Liver (tissue), 8 donors: ENCODE measurements at regions not wholly inside any gene's neighbourhood (a gene's known extent, or its start where the extent isn't known, plus 50 kb on each side); places are given as distances from the start of the nearest gene placed in this dataset.

Experiments
- DNase-seq: peaks from one replicate; pipeline ENCODE4 v3.0.0-alpha.2; 2017; ENCODE audit warnings: low spot score
- H3K27ac ChIP-seq, 2 donors: one replicate each; pipeline ENCODE4 v1.7.0; 2013; ENCODE audit warnings: inconsistent platforms in 2 of 2, low read length in 2 of 2, control low read depth in 1 of 2, low read depth in 1 of 2, mild to moderate bottlenecking in 1 of 2
- H3K27me3 ChIP-seq, 4 donors: one replicate each; pipeline versions ENCODE4 v1.6.1 to v1.7.0; 2013; ENCODE audit warnings: low read length in 3 of 4, inconsistent platforms in 1 of 4, mild to moderate bottlenecking in 1 of 4, moderate library complexity in 1 of 4; ENCODE audit not compliant: control insufficient read depth in 4 of 4, insufficient read depth in 4 of 4
- H3K36me3 ChIP-seq, 4 donors: one replicate each; pipeline versions ENCODE4 v1.6.1 to v1.7.0; 2013; ENCODE audit warnings: low read length in 3 of 4, mild to moderate bottlenecking in 3 of 4, low read depth in 1 of 4, moderate library complexity in 1 of 4; ENCODE audit not compliant: control insufficient read depth in 4 of 4, insufficient read depth in 3 of 4
- H3K4me1 ChIP-seq, 4 donors: one replicate each; pipeline versions ENCODE4 v1.6.1 to v1.7.0; 2013; ENCODE audit warnings: low read length in 3 of 4, mild to moderate bottlenecking in 3 of 4, moderate library complexity in 1 of 4; ENCODE audit not compliant: control insufficient read depth in 4 of 4, insufficient read depth in 4 of 4
- H3K4me3 ChIP-seq, 3 donors: one replicate each; pipeline versions ENCODE4 v1.6.1 to v1.7.0; 2013; ENCODE audit warnings: low read length in 3 of 3, control low read depth in 1 of 3, low read depth in 1 of 3, mild to moderate bottlenecking in 1 of 3
- H3K9ac ChIP-seq, 2 donors: one replicate each; pipeline ENCODE4 v1.7.0; 2013; ENCODE audit warnings: low read length in 2 of 2, mild to moderate bottlenecking in 2 of 2, moderate library complexity in 2 of 2, control low read depth in 1 of 2, low read depth in 1 of 2
- H3K9me3 ChIP-seq, 4 donors: one replicate each; pipeline versions ENCODE4 v1.6.1 to v1.7.0; 2013; ENCODE audit warnings: low read length in 3 of 4; ENCODE audit not compliant: control insufficient read depth in 4 of 4
- EGR1 ChIP-seq, 2 donors: IDR thresholded peaks; 2 replicates each; pipeline ENCODE4 v1.6.1; 2016 to 2018; ENCODE audit warnings: antibody characterized with exemption in 2 of 2, low read depth in 2 of 2
- FOXA2 ChIP-seq: IDR thresholded peaks from 2 replicates; pipeline ENCODE4 v1.6.1; 2016; ENCODE audit warnings: antibody characterized with exemption
- HNF4A ChIP-seq, 2 donors: conservative IDR thresholded peaks; 2 replicates each; pipeline ENCODE4 v1.6.1; 2016; ENCODE audit warnings: antibody characterized with exemption in 2 of 2, mild to moderate bottlenecking in 2 of 2
- HNF4G ChIP-seq: IDR thresholded peaks from 2 replicates; pipeline ENCODE4 v1.6.1; 2016; ENCODE audit warnings: antibody characterized with exemption
- JUND ChIP-seq, 2 donors: IDR thresholded peaks; 2 replicates each; pipeline ENCODE4 v1.6.1; 2016; ENCODE audit warnings: antibody characterized with exemption in 2 of 2
- MAX ChIP-seq: IDR thresholded peaks from 2 replicates; pipeline ENCODE4 v1.6.1; 2016; ENCODE audit warnings: antibody characterized with exemption
- NR2F2 ChIP-seq: IDR thresholded peaks from 2 replicates; pipeline ENCODE4 v1.6.1; 2016; ENCODE audit warnings: antibody characterized with exemption
- RAD21 ChIP-seq, 2 donors: IDR thresholded peaks; 2 replicates each; pipeline ENCODE4 v1.6.1; 2016; ENCODE audit warnings: antibody characterized with exemption in 2 of 2, mild to moderate bottlenecking in 2 of 2
- REST ChIP-seq: IDR thresholded peaks from 2 replicates; pipeline ENCODE4 v1.6.1; 2016; ENCODE audit warnings: antibody characterized with exemption, mild to moderate bottlenecking
- TAF1 ChIP-seq: conservative IDR thresholded peaks from 2 replicates; pipeline ENCODE4 v1.6.1; 2016; ENCODE audit warnings: antibody characterized with exemption, mild to moderate bottlenecking
- YY1 ChIP-seq: IDR thresholded peaks from 2 replicates; pipeline ENCODE4 v1.6.1; 2016; ENCODE audit warnings: antibody characterized with exemption, mild to moderate bottlenecking
- ZBTB33 ChIP-seq: IDR thresholded peaks from 2 replicates; pipeline ENCODE4 v1.6.1; 2016; ENCODE audit warnings: antibody characterized with exemption
- WGBS: extraction: QIAGEN DNeasy Blood & Tissue Kit; methylation state at CpG from one replicate; pipeline ENCODE4 v1.1.7; 2013; 5-methylcytosine and 5-hydroxymethylcytosine counted together
- TF ChIP-seq, protein P1 (sequence below): fragments of 150-350 bp; IDR thresholded peaks from 2 replicates; pipeline ENCODE4 v1.5.1; 2017; ENCODE audit warnings: improper control_type of control experiment, low read depth, low read length; ENCODE audit not compliant: missing input control
- donor health status: healthy.
- donor health status: healthy.
- donor health status: healthy.
- donor health status: healthy.
- donor health status: healthy.

DNA sequence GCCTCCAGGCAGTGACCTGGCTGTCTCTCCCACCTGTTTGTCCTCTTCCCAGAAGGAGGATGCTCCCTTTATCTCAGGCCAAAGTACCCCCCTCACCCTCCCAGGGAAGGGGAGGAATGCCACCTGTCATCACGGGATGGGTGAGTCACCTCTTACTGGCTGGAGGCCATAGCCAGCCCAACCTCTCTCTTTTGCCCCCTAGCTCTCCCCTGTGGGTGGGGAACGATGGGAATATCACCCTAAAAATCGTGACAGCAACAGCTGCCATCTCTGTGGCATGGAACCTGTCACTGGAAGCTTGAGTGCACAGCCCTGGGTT, 137.5 kb upstream of the PTPN1 start:
- H3K9ac ChIP-seq, result no peak overlapping the region
- no peaks in the 10 kb centered on the region for H3K36me3 ChIP-seq
- TF ChIP-seq JUND (IDR thresholded peaks at IDR 0.05), result peak; percentile 13 to 34
- TF ChIP-seq FOXA2, result no peak
- WGBS, result 66% methylated on average over 3 of the region's 3 CpGs
- no peak overlapping the region for H3K4me3 ChIP-seq
- DNase-seq, result no peak
- H3K27ac ChIP-seq, result no peak overlapping the region
- H3K27me3 ChIP-seq, result no peaks in the 10 kb centered on the region
- peaks cover 0 to 33% (median 19%) of the 10 kb centered on the region in 4 donors for H3K4me1 ChIP-seq
- H3K9me3 ChIP-seq, result no peaks in the 10 kb centered on the region

DNA sequence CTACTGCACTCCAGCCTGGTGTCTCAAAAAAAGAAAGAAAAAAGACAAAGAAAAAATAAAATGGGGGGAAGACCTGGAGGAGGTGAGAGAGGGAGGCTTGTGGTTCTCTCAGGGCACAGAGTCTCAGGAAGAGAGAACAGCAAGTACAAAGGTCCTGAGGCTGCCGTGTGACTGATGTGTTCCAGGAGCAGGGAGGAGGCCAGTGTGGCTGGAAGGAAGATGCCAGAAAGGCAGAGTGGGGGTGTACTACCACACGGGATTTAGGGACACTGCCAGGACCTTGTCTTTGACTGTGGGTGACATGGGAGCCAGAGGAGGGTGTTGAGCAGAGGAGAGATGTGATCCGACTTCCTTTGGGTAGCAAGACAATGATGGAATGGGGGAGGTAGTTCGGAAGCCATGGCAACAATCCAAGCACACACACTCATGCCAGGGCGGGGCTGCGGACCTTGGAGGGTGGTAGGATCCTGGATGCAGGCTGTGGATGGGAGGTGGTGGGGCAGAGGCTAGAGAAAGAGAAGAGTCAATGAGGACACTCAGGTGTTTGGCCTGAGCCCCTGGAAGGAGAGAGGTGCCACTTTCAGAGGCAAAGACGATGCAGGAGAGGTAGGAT, 136.4 kb upstream of the PTPN1 start:
- H3K36me3 ChIP-seq, result no peaks in the 10 kb centered on the region
- no peak overlapping the region for H3K9ac ChIP-seq
- no peak overlapping the region for H3K27ac ChIP-seq
- H3K4me3 ChIP-seq, result no peak overlapping the region
- no peaks in the 10 kb centered on the region for H3K9me3 ChIP-seq
- TF ChIP-seq REST (no peak), ZBTB33 (no peak)
- peaks cover 0 to 27% (median 16%) of the 10 kb centered on the region in 4 donors for H3K4me1 ChIP-seq
- 73% methylated on average over 7 of the region's 7 CpGs for WGBS
- H3K27me3 ChIP-seq, result no peaks in the 10 kb centered on the region
- no peak for DNase-seq

- H3K4me1 ChIP-seq, result peaks cover 5 to 26% (median 17%) of the 10 kb centered on the region in 4 donors
- H3K9ac ChIP-seq, result no peak overlapping the region
- H3K9me3 ChIP-seq, result no peaks in the 10 kb centered on the region
- H3K4me3 ChIP-seq, result no peak overlapping the region
- no peaks in the 10 kb centered on the region for H3K27me3 ChIP-seq
- H3K36me3 ChIP-seq, result no peaks in the 10 kb centered on the region
- no peak for DNase-seq
- no peak overlapping the region for H3K27ac ChIP-seq
- WGBS, result 88% methylated on average over 4 of the region's 4 CpGs
- TF ChIP-seq MAX (no peak), HNF4G (no peak), EGR1 (IDR thresholded peaks at IDR 0.05; ENCODE audit: low read depth in 2 of 2) (no peak), HNF4A (conservative IDR thresholded peaks at IDR 0.05) (no peak), NR2F2 (no peak), TAF1 (no peak), REST (no peak), RAD21 (IDR thresholded peaks at IDR 0.05) (no peak), JUND (IDR thresholded peaks at IDR 0.05) (no peak), YY1 (no peak), ZBTB33 (no peak), FOXA2 (no peak)
- TF ChIP-seq, protein P1, sequence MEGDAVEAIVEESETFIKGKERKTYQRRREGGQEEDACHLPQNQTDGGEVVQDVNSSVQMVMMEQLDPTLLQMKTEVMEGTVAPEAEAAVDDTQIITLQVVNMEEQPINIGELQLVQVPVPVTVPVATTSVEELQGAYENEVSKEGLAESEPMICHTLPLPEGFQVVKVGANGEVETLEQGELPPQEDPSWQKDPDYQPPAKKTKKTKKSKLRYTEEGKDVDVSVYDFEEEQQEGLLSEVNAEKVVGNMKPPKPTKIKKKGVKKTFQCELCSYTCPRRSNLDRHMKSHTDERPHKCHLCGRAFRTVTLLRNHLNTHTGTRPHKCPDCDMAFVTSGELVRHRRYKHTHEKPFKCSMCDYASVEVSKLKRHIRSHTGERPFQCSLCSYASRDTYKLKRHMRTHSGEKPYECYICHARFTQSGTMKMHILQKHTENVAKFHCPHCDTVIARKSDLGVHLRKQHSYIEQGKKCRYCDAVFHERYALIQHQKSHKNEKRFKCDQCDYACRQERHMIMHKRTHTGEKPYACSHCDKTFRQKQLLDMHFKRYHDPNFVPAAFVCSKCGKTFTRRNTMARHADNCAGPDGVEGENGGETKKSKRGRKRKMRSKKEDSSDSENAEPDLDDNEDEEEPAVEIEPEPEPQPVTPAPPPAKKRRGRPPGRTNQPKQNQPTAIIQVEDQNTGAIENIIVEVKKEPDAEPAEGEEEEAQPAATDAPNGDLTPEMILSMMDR, result no peak
Measured at GRCh38 chr20:50374541-50375078, 135.6 kb upstream of the PTPN1 start.
